Progenitor cell of endocrine pancreas (in vitro differentiated cells): ENCODE measurements at regions not wholly inside any gene's neighbourhood (a gene's known extent, or its start where the extent isn't known, plus 50 kb on each side); places are given as distances from the start of the nearest gene placed in this dataset.

Source experiments
- DNase-seq: peaks from one replicate; pipeline ENCODE4 v3.0.0; 2021; ENCODE audit warnings: low spot score; ENCODE audit not compliant: unreplicated experiment
- H3K27ac Mint-ChIP-seq: 2 replicates; pipeline ENCODE4 v1.8.0; 2021; ENCODE audit warnings: mild to moderate bottlenecking, moderate library complexity, mixed read lengths
- H3K27me3 Mint-ChIP-seq: 2 replicates; pipeline ENCODE4 v1.8.0; 2021; ENCODE audit warnings: mixed read lengths
- H3K36me3 Mint-ChIP-seq: 2 replicates; pipeline ENCODE4 v1.8.0; 2022; ENCODE audit warnings: mixed read lengths; ENCODE audit not compliant: insufficient read depth
- H3K4me1 Mint-ChIP-seq: 2 replicates; pipeline ENCODE4 v1.8.0; 2021; ENCODE audit warnings: low read depth, mixed read lengths
- H3K4me3 Mint-ChIP-seq: 2 replicates; pipeline ENCODE4 v1.8.0; 2021; ENCODE audit warnings: low read depth, mild to moderate bottlenecking, moderate library complexity, mixed read lengths
- H3K9me3 Mint-ChIP-seq: 2 replicates; pipeline ENCODE4 v1.8.0; 2021; ENCODE audit warnings: low read depth, mixed read lengths
- CTCF ChIP-seq: fragments of 200-600 bp; sonication (generic); IDR thresholded peaks from one replicate; pipeline ENCODE4 v1.5.0; 2021; ENCODE audit warnings: antibody characterized with exemption, mild to moderate bottlenecking; ENCODE audit not compliant: unreplicated experiment

- Mint-ChIP-seq H3K9me3 (peaks cover 6% of the 10 kb centered on the region), H3K4me1 (peaks cover 3% of the 10 kb centered on the region), H3K27ac (no peak overlapping the region), H3K4me3 (no peak overlapping the region), H3K36me3 (no peaks in the 10 kb centered on the region), H3K27me3 (peaks cover 8% of the 10 kb centered on the region)
- TF ChIP-seq CTCF = no peak
- no peak for DNase-seq
Observed at GRCh38 chr1:59156051-59156450, 140.8 kb upstream of the FGGY start.

- H3K36me3 Mint-ChIP-seq = no peaks in the 10 kb centered on the region
- H3K9me3 Mint-ChIP-seq = peaks cover 6% of the 10 kb centered on the region
- no peak overlapping the region for H3K4me3 Mint-ChIP-seq
- no peak for TF ChIP-seq CTCF
- no peak for DNase-seq
- H3K27me3 Mint-ChIP-seq = peaks cover 3% of the 10 kb centered on the region
- H3K27ac Mint-ChIP-seq = no peak overlapping the region
- peaks cover 3% of the 10 kb centered on the region for H3K4me1 Mint-ChIP-seq
Observed at GRCh38 chr1:59156526-59157199, 140.2 kb upstream of the FGGY start.

DNA sequence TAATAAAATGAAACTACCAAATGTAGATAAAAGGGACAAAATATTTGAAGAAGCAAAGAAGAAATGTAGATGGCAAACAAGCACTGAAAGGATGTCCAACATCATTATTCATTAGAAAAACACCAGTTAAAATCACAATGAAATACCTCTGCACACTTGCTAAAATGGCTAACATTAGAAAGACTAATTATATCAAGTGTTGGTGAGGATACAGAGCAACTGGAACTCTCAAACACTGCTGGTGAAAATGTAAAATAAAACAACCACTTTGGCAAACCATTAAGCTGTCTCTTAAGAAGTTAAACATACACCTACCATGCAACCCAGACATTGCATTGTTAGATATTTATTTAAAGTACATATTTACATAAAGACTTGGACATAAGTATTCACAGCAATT is 138.6 kb upstream of the FGGY start:
- Mint-ChIP-seq H3K4me1 (peaks cover 2% of the 10 kb centered on the region), H3K4me3 (no peak overlapping the region), H3K36me3 (no peaks in the 10 kb centered on the region), H3K27me3 (no peaks in the 10 kb centered on the region), H3K9me3 (peaks cover 6% of the 10 kb centered on the region), H3K27ac (no peak overlapping the region)
- no peak for TF ChIP-seq CTCF
- no peak for DNase-seq

- Mint-ChIP-seq H3K4me1 (peaks cover 2% of the 10 kb centered on the region), H3K27me3 (no peaks in the 10 kb centered on the region), H3K9me3 (peaks cover 6% of the 10 kb centered on the region), H3K36me3 (no peaks in the 10 kb centered on the region), H3K27ac (no peak overlapping the region), H3K4me3 (no peak overlapping the region)
- no peak for DNase-seq
- no peak for TF ChIP-seq CTCF
Observed at GRCh38 chr1:59159557-59160203, 137.2 kb upstream of the FGGY start.

- Mint-ChIP-seq H3K9me3 (peaks cover 6% of the 10 kb centered on the region), H3K36me3 (no peaks in the 10 kb centered on the region), H3K27ac (no peak overlapping the region), H3K27me3 (no peaks in the 10 kb centered on the region), H3K4me3 (no peak overlapping the region), H3K4me1 (peaks cover 2% of the 10 kb centered on the region)
- DNase-seq = no peak
- no peak for TF ChIP-seq CTCF
Observed at GRCh38 chr1:59161136-59161535, 135.8 kb upstream of the FGGY start.
